K562 (cell line): ENCODE measurements at regions not wholly inside any gene's neighbourhood (a gene's known extent, or its start where the extent isn't known, plus 50 kb on each side); places are given as distances from the start of the nearest gene placed in this dataset.

ENCODE experiments used
- ATF7 ChIP-seq: fragments of 450-650 bp; IDR thresholded peaks from 2 replicates; pipeline ENCODE4 v1.7.1; 2014; ENCODE audit warnings: mild to moderate bottlenecking, moderate library complexity
- GTF2A2 ChIP-seq: IDR thresholded peaks from 2 replicates; pipeline ENCODE4 v1.6.1; 2016; ENCODE audit warnings: mild to moderate bottlenecking, missing genetic modification characterization, missing compliant biosample characterization
- HNRNPUL1 ChIP-seq: fragments of 200-400 bp; formaldehyde crosslinking; IDR thresholded peaks from 2 replicates; pipeline ENCODE4 v1.6.1; 2017; ENCODE audit warnings: low read length
- IRF2 ChIP-seq: sonication (generic); formaldehyde crosslinking; IDR thresholded peaks from 2 replicates; pipeline ENCODE4 v1.8.1; 2022; ENCODE audit warnings: mild to moderate bottlenecking, missing genetic modification reagents
- KLF1 ChIP-seq: fragments of 450-650 bp; IDR thresholded peaks from 2 replicates; pipeline ENCODE4 v1.6.1; 2016; ENCODE audit warnings: missing genetic modification characterization, missing compliant biosample characterization
- POLR2G ChIP-seq: fragments of 200-400 bp; formaldehyde crosslinking; IDR thresholded peaks from 2 replicates; pipeline ENCODE4 v1.6.1; 2017; ENCODE audit warnings: low read depth, mild to moderate bottlenecking, antibody characterized with exemption, low read length, moderate library complexity
- SIRT6 ChIP-seq: IDR thresholded peaks from one replicate; pipeline ENCODE4 v1.6.1; 2012; ENCODE audit warnings: low read depth, mild to moderate bottlenecking, control low read depth, inconsistent platforms, low read length, moderate library complexity
- SRSF3 ChIP-seq: fragments of 200-400 bp; formaldehyde crosslinking; IDR thresholded peaks from 2 replicates; pipeline ENCODE4 v1.6.1; 2016; ENCODE audit warnings: mild to moderate bottlenecking, low read length, moderate library complexity; ENCODE audit not compliant: insufficient read depth
- STAG1 ChIP-seq: sonication (generic); formaldehyde crosslinking; IDR thresholded peaks from 2 replicates; pipeline ENCODE4 v1.5.0; 2020; ENCODE audit warnings: missing genetic modification reagents, borderline replicate concordance
- ZNF561 ChIP-seq: fragments of 450-650 bp; formaldehyde crosslinking; conservative IDR thresholded peaks from 2 replicates; pipeline ENCODE4 v1.4.0; 2020; ENCODE audit warnings: mild to moderate bottlenecking, moderate library complexity
- ZNF586 ChIP-seq: fragments of 450-650 bp; formaldehyde crosslinking; conservative IDR thresholded peaks from 2 replicates; pipeline ENCODE4 v1.4.0; 2020; ENCODE audit warnings: mild to moderate bottlenecking, moderate library complexity
- ZNF707 ChIP-seq: fragments of 250-450 bp; sonication (Bioruptor Pico); conservative IDR thresholded peaks from 2 replicates; pipeline ENCODE4 v1.8.0; 2022; ENCODE audit warnings: inconsistent platforms, mild to moderate bottlenecking, moderate library complexity
- TF ChIP-seq, protein P1 (sequence below): fragments of 250-450 bp; sonication (Bioruptor Pico); IDR thresholded peaks from 2 replicates; pipeline ENCODE4 v1.4.0; 2020; ENCODE audit warnings: mild to moderate bottlenecking, moderate library complexity
- TF ChIP-seq, protein P2 (sequence below): fragments of 450-650 bp; formaldehyde crosslinking; IDR thresholded peaks from 2 replicates; pipeline ENCODE4 v1.4.0; 2020; ENCODE audit warnings: mild to moderate bottlenecking, moderate library complexity
- TF ChIP-seq, protein P3 (sequence below), 2 experiments: fragments of 450-650 bp in 1 of 2; sonication (generic) in 1 of 2; formaldehyde crosslinking in 1 of 2; IDR thresholded peaks in 1 of 2; conservative IDR thresholded peaks in 1 of 2; 2 replicates each; pipeline versions ENCODE4 v1.6.1 to v1.8.1; 2016 to 2023; ENCODE audit warnings: mild to moderate bottlenecking in 2 of 2, moderate library complexity in 2 of 2, inconsistent platforms in 1 of 2, missing genetic modification reagents in 1 of 2
- TF ChIP-seq, protein P4 (sequence below): fragments of 450-650 bp; IDR thresholded peaks from 2 replicates; pipeline ENCODE4 v1.6.1; 2017; ENCODE audit warnings: antibody characterized with exemption
- TF ChIP-seq, protein P5 (sequence below), 2 experiments: fragments of 450-650 bp; IDR thresholded peaks; 2 replicates each; pipeline ENCODE4 v1.6.1; 2018; ENCODE audit warnings: mild to moderate bottlenecking in 2 of 2, low read depth in 1 of 2; ENCODE audit not compliant: partially characterized antibody in 2 of 2

DNA sequence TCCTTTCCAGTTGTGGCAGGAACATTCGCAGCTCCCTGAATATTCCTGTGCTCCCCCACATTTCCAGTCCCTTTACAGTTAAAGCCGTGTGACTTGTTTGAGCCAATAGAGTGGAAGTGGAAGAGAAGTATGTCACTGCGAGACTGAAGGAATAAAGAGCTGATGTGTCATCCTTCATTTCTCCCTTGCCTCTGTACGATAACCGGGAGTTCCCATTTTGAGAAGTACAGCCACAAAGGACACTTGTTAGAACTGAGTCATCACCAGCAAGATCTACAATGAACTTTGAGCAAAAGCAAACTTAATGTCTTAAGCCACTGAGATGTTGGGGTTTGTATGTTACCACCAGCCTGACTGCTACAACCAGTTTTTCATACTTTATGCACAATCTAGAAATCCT is 92.3 kb downstream of the SPRY1 start (continued):
- TF ChIP-seq, protein P1, sequence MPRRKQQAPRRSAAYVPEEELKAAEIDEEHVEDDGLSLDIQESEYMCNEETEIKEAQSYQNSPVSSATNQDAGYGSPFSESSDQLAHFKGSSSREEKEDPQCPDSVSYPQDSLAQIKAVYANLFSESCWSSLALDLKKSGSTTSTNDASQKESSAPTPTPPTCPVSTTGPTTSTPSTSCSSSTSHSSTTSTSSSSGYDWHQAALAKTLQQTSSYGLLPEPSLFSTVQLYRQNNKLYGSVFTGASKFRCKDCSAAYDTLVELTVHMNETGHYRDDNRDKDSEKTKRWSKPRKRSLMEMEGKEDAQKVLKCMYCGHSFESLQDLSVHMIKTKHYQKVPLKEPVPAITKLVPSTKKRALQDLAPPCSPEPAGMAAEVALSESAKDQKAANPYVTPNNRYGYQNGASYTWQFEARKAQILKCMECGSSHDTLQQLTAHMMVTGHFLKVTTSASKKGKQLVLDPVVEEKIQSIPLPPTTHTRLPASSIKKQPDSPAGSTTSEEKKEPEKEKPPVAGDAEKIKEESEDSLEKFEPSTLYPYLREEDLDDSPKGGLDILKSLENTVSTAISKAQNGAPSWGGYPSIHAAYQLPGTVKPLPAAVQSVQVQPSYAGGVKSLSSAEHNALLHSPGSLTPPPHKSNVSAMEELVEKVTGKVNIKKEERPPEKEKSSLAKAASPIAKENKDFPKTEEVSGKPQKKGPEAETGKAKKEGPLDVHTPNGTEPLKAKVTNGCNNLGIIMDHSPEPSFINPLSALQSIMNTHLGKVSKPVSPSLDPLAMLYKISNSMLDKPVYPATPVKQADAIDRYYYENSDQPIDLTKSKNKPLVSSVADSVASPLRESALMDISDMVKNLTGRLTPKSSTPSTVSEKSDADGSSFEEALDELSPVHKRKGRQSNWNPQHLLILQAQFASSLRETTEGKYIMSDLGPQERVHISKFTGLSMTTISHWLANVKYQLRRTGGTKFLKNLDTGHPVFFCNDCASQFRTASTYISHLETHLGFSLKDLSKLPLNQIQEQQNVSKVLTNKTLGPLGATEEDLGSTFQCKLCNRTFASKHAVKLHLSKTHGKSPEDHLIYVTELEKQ (CRISPR knock-in tag): no peak
- no peak for TF ChIP-seq SIRT6
- TF ChIP-seq, protein P2, sequence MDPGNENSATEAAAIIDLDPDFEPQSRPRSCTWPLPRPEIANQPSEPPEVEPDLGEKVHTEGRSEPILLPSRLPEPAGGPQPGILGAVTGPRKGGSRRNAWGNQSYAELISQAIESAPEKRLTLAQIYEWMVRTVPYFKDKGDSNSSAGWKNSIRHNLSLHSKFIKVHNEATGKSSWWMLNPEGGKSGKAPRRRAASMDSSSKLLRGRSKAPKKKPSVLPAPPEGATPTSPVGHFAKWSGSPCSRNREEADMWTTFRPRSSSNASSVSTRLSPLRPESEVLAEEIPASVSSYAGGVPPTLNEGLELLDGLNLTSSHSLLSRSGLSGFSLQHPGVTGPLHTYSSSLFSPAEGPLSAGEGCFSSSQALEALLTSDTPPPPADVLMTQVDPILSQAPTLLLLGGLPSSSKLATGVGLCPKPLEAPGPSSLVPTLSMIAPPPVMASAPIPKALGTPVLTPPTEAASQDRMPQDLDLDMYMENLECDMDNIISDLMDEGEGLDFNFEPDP (CRISPR knock-in tag): no peak
- no peak for TF ChIP-seq ZNF586
- TF ChIP-seq GTF2A2: no peak
- no peak for TF ChIP-seq SRSF3
- TF ChIP-seq ZNF707: no peak
- no peak for TF ChIP-seq IRF2 (CRISPR knock-in tag)
- no peak for TF ChIP-seq HNRNPUL1
- no peak for TF ChIP-seq STAG1 (CRISPR knock-in tag)
- TF ChIP-seq, protein P3, sequence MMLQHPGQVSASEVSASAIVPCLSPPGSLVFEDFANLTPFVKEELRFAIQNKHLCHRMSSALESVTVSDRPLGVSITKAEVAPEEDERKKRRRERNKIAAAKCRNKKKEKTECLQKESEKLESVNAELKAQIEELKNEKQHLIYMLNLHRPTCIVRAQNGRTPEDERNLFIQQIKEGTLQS (IDR thresholded peaks at IDR 0.05): peak; percentile 61
- TF ChIP-seq, protein P3 (CRISPR knock-in tag; conservative IDR thresholded peaks at IDR 0.05): no peak
- TF ChIP-seq POLR2G: no peak
- no peak for TF ChIP-seq KLF1
- TF ChIP-seq, protein P4, sequence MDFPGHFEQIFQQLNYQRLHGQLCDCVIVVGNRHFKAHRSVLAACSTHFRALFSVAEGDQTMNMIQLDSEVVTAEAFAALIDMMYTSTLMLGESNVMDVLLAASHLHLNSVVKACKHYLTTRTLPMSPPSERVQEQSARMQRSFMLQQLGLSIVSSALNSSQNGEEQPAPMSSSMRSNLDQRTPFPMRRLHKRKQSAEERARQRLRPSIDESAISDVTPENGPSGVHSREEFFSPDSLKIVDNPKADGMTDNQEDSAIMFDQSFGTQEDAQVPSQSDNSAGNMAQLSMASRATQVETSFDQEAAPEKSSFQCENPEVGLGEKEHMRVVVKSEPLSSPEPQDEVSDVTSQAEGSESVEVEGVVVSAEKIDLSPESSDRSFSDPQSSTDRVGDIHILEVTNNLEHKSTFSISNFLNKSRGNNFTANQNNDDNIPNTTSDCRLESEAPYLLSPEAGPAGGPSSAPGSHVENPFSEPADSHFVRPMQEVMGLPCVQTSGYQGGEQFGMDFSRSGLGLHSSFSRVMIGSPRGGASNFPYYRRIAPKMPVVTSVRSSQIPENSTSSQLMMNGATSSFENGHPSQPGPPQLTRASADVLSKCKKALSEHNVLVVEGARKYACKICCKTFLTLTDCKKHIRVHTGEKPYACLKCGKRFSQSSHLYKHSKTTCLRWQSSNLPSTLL: no peak
- TF ChIP-seq, protein P5, sequence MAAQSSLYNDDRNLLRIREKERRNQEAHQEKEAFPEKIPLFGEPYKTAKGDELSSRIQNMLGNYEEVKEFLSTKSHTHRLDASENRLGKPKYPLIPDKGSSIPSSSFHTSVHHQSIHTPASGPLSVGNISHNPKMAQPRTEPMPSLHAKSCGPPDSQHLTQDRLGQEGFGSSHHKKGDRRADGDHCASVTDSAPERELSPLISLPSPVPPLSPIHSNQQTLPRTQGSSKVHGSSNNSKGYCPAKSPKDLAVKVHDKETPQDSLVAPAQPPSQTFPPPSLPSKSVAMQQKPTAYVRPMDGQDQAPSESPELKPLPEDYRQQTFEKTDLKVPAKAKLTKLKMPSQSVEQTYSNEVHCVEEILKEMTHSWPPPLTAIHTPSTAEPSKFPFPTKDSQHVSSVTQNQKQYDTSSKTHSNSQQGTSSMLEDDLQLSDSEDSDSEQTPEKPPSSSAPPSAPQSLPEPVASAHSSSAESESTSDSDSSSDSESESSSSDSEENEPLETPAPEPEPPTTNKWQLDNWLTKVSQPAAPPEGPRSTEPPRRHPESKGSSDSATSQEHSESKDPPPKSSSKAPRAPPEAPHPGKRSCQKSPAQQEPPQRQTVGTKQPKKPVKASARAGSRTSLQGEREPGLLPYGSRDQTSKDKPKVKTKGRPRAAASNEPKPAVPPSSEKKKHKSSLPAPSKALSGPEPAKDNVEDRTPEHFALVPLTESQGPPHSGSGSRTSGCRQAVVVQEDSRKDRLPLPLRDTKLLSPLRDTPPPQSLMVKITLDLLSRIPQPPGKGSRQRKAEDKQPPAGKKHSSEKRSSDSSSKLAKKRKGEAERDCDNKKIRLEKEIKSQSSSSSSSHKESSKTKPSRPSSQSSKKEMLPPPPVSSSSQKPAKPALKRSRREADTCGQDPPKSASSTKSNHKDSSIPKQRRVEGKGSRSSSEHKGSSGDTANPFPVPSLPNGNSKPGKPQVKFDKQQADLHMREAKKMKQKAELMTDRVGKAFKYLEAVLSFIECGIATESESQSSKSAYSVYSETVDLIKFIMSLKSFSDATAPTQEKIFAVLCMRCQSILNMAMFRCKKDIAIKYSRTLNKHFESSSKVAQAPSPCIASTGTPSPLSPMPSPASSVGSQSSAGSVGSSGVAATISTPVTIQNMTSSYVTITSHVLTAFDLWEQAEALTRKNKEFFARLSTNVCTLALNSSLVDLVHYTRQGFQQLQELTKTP (IDR thresholded peaks at IDR 0.05; ENCODE audit: low read depth in 1 of 2, partially characterized antibody in 2 of 2): no peak
- 0 out of 2 replicates have a peak, but pooled peaks have one; percentile 14 for TF ChIP-seq ATF7
- TF ChIP-seq ZNF561: no peak
